ENCODE measurements at regions not wholly inside any gene's neighbourhood (a gene's known extent, or its start where the extent isn't known, plus 50 kb on each side); places are given as distances from the start of the nearest gene placed in this dataset.

GRCh38 chr10:130997267-130998045, 314.1 kb downstream of the TCERG1L start:
- no peak for DNase-seq (ENCODE audit: low read depth in 3 of 3)

DNA sequence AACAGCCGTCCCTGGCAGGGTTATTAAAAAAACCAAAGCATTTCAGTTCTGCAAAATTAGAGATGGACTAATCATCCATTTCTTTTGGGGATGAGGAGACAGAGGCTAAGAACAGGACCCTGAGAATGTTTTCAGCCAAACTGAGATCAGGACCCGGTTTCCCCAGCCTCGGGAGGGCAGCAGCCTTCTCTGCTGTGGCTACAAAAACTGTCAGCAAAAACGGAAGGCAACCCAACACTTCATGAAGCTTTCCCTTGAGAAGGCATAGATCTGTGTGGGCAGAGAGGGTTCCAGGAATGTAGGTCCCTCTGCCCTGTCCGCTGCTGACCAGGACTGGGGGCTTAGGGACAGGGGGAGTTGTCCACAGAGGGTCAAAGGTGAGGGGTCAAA, 313.5 kb downstream of the TCERG1L start:
- DNase-seq (ENCODE audit: low read depth in 3 of 3), result no peak

DNA sequence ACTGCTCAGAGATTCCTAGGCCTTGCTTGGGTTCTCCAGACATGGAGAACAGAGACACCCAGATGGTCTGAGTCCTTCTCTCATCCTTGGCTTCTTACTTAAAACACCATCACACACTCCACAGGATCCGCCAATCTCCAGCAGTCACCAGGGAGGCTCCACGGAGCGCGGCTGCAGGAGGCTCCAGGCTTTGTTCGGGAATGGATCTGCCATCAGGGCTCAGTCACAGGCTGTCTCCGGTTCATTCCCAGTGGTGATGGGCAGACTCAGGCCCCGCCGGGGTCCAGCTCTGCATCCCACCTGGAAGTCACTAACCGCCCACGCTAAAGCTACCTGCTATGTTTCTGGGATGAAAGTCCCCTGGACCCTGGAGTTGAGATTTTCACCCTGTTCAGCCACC, 312.9 kb downstream of the TCERG1L start:
- no peak for DNase-seq (ENCODE audit: low read depth in 3 of 3)

DNA sequence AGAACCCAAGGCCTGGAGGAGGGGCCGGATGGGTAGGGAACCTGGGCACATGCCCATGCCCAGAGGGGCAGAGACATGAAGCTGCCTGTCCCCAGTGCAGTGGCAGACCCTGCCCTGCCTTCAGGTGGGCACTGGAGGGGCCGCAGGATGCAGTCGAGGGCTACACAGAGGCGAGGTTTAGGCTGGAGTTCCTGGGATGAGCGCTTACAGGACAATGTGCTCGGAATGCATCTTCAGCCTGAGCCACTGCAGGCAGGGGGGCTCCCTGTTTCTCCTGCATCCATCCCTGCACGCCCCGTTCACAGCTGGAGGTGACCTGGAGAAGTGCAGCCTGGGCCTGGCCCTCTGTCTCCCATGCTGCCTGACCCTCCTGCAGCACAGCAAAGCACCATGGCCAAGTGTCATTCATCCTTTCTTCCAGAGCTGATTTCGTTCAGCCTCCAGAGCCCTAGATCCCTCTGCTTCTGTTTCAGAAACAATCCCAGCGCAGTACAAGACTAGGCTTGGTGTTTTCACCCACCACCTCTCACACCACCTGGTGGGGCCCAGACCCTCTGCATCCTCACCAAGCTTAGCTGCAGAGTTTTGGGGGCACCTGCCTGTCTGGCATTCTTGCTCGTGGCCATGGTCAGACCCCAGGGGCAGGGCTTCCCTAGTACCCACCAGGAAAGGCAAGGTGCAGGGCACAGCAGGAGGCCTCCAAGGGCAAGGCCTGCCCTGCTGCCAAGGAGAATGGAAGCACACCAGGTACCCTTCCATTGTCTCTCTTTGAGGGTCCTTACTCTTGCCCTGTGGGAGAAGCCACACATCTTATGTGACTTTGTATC, 311.9 kb downstream of the TCERG1L start:
- no peak for DNase-seq (ENCODE audit: low read depth in 3 of 3)

DNA sequence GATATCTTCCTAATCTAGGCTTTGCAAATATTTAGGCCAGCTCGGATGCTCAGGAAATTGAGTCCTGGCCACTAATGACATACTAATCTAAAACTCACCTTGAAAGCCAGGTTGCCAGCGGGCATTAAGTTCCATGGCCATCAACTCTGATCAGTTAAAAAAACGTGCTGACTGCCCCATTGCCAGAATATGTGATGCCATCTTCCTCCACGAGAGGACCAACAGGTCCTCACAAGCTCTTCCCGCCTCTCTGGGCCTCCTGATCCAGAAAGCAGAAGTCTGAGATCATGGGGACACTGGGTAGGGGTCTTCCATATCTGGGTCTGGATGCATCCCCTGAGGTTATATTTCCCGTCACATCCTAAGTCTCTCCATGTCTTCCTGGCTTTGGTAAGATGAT, 311.3 kb downstream of the TCERG1L start:
- DNase-seq (ENCODE audit: low read depth in 3 of 3), result no peak

DNA sequence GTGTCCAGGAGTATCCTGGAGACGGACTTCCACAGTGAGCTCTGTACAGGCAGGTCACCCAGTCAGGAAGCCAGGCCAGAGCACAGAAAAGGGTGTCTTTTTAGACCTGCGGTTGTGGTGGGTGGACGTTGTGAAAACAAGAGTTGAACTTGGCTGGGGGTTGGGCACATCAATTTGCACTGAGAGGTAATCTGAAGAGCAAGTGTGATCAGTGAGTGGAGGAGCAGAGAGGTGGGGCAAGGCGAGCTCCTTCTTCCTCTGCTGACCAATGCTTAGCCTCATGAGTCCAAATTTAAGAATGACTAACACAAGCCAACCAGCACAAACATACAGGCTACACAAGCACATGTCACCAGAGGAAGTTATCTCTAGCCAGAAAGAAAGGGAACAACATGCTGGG, 310.8 kb downstream of the TCERG1L start:
- no peak for DNase-seq (ENCODE audit: low read depth in 3 of 3)

DNA sequence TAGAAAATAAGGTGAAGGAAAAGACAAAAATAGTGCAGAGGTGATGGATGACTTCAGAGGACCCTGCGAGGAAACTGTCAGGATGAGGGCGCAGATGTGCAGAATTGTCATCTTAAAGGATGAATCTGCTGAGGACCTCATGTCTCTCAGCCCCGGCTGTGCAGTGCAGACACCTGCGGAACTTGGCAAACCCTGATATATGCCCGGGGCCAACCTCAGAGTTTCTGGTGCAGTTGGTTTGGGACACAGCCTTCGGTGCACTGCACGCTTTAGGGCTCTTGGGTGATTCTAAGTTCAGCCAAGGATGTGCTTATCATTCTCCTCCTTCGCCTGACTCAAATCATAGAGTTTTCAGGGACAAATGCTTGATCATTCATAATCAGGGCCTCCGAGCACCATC, 310.1 kb downstream of the TCERG1L start:
- no peak for DNase-seq (ENCODE audit: low read depth in 3 of 3)

- DNase-seq (ENCODE audit: low read depth in 3 of 3), result no peak
Observed at GRCh38 chr10:131002031-131002861, 309.3 kb downstream of the TCERG1L start.

DNA sequence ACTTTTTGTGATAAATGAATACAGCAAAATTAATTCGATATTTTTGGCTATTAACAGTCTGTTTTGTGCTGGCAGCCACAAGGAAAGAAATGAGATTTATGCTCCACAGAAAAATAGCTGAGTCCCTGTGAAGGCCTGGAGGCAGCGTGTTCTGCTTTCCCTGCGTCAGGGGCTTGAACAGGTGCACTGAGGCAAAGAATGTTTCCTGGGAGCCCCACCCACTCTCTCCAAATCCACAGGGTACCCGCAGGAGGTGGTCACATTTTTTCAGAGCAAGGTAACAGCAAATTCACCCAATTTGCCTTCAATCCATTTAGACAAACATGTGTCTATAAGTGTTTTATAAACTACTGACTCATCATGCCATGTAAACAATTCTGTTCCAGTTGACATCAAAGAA, 308.1 kb downstream of the TCERG1L start:
- DNase-seq (ENCODE audit: low read depth in 3 of 3), result no peak

GRCh38 chr10:131004276-131004675, 307.2 kb downstream of the TCERG1L start:
- DNase-seq (ENCODE audit: low read depth in 3 of 3), result no peak

DNA sequence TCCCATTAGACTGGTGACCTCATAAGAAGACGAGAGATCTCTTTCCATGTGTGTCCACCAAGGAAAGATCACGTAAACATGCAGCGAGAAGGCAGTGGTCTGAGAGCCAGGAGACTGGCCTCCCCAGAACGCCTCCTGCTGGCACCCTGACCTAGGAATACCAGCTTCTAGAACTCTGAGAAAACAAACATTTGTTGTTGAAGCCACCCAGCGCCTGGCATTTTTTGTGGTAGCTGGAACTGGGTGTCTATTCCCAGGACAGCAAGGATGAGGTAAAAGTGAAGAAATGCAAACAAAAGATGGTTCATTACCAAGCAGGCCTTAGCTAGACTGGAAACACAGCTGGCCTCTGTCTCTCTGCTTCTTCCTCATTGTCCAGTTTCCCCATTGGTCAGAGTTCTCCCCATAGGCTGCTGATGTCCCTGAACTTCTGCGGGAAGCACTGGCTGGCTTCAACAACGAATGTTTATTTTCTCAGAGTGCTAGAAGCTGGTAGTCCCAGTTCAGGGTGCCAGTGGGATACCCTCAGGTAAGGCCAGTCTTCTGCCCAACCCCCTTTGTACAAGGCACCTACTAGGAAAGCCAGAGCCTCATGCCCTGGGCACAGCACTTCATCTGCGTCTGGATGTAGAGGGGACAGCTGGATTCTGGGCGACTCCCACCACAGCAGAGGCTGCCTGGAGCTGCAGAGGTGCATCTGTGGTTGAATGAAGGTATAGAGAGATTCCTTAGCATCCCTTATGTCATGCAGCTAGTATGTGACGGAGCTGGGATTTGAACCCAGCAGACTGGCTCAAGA, 304.9 kb downstream of the TCERG1L start:
- DNase-seq (ENCODE audit: low read depth in 3 of 3), result no peak

DNA sequence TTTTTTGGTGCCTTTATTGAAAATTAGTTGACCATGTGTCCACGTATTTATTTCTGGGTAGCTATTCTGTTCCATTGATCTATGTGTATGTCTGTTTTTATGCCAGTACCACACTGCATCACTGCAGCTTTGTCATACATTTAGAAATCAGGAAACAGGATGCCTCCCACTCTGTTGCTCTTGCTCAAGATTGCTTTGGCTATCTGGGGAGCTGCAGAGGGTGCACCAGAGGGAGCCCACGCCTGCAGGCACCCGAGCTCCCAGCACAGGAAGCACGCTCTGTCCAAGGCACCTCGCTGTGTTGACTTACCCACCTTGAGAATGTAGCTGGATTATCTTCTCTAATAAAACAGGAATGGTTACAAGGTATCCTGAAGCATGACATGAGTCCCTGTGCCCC, 301.7 kb downstream of the TCERG1L start:
- DNase-seq (ENCODE audit: low read depth in 3 of 3), result no peak

- no peak for DNase-seq (ENCODE audit: low read depth in 3 of 3)
Observed at GRCh38 chr10:131010965-131011575, 300.5 kb downstream of the TCERG1L start.

- no peak for DNase-seq (ENCODE audit: low read depth in 3 of 3)
Observed at GRCh38 chr10:131011936-131012640, 299.4 kb downstream of the TCERG1L start.

DNA sequence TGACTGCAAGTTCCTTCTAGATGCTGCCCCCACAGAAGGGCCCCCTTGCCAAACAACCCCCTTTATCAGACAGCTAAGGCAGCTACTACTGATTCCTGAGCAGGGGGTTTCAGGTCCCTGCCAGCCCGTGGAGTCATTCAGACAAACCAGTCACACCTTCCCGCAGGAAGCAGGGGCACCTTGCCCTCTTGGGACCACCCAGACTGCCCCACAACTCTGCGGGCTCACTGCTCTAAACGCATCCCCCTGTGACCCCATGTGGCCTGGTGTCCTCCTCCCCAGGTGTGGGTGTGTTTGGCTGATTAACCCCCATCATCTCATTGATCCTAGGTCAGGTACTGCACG, 298.9 kb downstream of the TCERG1L start:
- no peak for DNase-seq (ENCODE audit: low read depth in 3 of 3)

- DNase-seq (ENCODE audit: low read depth in 3 of 3), result no peak
Observed at GRCh38 chr10:131013281-131013912, 298.1 kb downstream of the TCERG1L start.

DNA sequence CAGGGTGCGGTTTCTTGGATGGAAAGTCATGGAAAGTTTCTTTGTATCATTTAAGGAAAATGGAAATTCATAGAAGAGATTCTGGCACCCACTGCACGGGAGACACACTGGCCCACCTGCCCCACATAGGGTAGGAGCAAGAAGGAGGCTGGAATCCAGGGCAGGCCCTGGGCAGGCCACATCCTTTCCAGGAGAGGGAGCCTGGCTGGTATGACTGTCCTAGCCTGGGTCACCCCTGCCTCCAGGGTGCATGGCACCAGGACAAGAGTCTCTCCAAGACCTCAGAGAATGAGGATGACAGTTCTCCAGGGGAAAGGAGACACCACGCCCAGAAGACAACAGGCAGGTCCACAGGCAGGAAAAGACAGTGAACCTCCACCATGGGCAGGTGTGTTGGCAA, 297.2 kb downstream of the TCERG1L start:
- DNase-seq (ENCODE audit: low read depth in 3 of 3), result no peak

DNA sequence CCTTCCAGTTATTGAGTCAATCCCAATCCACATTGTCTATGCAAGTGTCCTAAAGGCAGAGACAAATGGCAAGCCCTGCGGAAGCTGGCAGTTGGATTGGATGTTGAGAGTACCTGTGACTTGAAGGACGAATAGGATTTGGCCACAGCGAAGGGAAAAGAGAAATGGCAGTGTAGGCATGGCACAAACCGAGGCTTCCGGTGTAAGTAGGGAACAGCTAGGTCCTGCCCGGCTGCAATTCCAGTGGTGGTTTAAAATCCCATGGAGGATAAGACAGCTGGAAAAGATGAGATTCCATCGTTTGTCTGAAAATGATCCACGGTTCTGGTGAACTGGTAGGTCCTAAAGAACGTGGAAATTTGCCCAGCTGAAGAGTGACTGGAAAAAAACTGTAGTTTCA, 296.2 kb downstream of the TCERG1L start:
- DNase-seq (ENCODE audit: low read depth in 3 of 3), result no peak

DNA sequence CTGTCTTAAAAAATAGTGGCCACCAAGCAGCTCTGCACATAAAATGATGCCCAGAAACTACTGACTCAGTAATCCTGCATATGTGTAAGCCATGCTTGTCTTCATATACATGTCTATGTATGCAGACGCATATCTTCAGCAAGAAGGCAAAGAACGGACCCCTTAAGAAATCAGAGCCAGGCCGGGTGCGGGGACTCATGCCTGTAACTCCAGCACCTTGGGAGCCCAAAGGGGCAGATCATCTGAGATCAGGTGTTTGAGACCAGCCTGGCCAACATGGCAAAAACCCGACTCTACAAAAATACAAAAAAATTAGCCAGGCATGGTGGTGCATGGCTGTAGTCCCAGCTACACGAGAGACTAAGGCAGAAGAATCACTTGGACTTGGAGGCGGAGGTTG, 295.0 kb downstream of the TCERG1L start:
- DNase-seq (ENCODE audit: low read depth in 3 of 3), result no peak

Data from stimulated activated CD4-positive, alpha-beta T cell treated with anti-CD3 and anti-CD28 coated beads, TNF-alpha, amount 100 ng/mL, for 4 hours (primary cell).